HG03060 (cell line): ENCODE measurements at regions not wholly inside any gene's neighbourhood (a gene's known extent, or its start where the extent isn't known, plus 50 kb on each side); places are given as distances from the start of the nearest gene placed in this dataset.

Experiments used
- ATAC-seq: cut with Tn5 transposase; IDR thresholded peaks from one replicate; pipeline ENCODE4 v1.9.1; 2021; ENCODE audit warnings: low read depth, moderate number of reproducible peaks; ENCODE audit not compliant: unreplicated experiment

DNA sequence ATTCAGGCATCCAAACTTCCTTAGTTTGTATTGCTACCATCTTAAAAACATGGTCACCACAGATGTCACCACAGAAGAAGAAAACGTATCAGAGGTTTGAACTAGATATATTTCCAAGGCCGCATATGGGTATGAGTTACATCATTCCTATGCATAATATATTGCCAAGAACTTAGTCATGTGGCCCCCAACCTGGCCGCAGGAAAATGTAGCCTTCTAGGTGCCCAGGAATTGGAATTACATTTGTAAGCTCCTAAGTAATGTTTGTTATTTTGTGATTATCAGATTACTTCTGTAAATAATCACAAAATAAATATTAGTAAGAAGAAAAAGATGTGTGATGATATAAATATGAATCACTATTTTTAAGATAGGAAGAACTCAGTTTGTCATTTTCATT is 351.4 kb downstream of the ISL1 start:
- no peak for ATAC-seq

DNA sequence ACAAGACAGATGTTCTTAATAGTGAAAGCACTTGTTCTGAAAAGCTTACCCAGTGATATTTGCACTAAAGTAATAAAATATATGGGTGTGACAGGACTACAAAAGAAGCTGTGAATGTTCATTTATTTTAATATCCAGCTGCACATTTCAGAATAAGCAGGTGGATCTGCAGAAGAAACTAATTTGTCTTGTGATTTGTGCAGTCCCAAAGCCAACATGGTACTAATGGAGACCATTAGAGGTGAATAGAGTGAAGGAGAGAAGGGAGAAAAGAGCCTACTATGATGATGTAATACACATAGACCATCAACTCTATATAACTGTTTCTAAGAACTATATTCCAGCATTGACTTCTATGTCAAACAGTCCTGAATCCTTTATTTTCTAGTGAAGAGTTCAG is 362.8 kb downstream of the ISL1 start:
- ATAC-seq: no peak

DNA sequence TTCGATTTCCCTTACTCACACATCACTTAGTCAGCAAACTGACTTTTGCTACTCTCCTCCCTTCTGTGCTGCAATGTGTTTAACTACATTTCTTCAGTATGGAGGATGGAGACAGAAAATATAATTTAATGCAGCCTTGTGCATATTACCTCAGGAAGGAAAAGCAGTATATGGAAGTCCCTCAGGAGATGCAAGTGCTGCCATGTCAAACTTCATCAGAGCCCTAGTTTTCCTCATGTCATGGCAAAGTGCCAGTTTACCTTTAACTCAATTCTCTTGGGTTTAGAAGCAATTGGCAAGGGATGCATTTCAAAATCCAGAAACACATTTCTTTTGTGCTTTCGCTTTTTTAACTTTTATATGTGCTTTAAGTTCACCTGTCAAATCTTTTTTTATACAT is 365.4 kb downstream of the ISL1 start:
- ATAC-seq: no peak
